Mesothelial cell of epicardium (in vitro differentiated cells): ENCODE measurements at regions not wholly inside any gene's neighbourhood (a gene's known extent, or its start where the extent isn't known, plus 50 kb on each side); places are given as distances from the start of the nearest gene placed in this dataset.

Experiments used
- DNase-seq, 2 experiments: peaks; one replicate each; pipeline ENCODE4 v3.0.0; 2021; ENCODE audit warnings: low spot score in 2 of 2; ENCODE audit not compliant: unreplicated experiment in 2 of 2
- H3K27ac Mint-ChIP-seq: 2 replicates; pipeline ENCODE4 v1.8.0; 2021; ENCODE audit warnings: mixed read lengths
- H3K27me3 Mint-ChIP-seq: 2 replicates; pipeline ENCODE4 v1.8.0; 2021; ENCODE audit warnings: low read depth, mixed read lengths
- H3K36me3 Mint-ChIP-seq: 2 replicates; pipeline ENCODE4 v1.8.0; 2021; ENCODE audit warnings: mixed read lengths
- H3K4me1 Mint-ChIP-seq: 2 replicates; pipeline ENCODE4 v1.8.0; 2021; ENCODE audit warnings: mixed read lengths
- H3K4me3 Mint-ChIP-seq: 2 replicates; pipeline ENCODE4 v1.8.0; 2021; ENCODE audit warnings: mild to moderate bottlenecking, moderate library complexity, mixed read lengths
- H3K9me3 Mint-ChIP-seq: 2 replicates; pipeline ENCODE4 v1.8.0; 2021; ENCODE audit warnings: mixed read lengths
- CTCF ChIP-seq: fragments of 200-600 bp; sonication (generic); IDR thresholded peaks from one replicate; pipeline ENCODE4 v1.5.0; 2021; ENCODE audit warnings: antibody characterized with exemption; ENCODE audit not compliant: unreplicated experiment

- DNase-seq, result no peak
- Mint-ChIP-seq H3K4me3 (no peak overlapping the region), H3K4me1 (peaks cover 4% of the 10 kb centered on the region), H3K27me3 (no peaks in the 10 kb centered on the region), H3K9me3 (peaks cover 24% of the 10 kb centered on the region), H3K27ac (no peak overlapping the region), H3K36me3 (peaks cover 6% of the 10 kb centered on the region)
- TF ChIP-seq CTCF, result no peak
Measured at GRCh38 chr4:187552781-187553180, 442.8 kb upstream of the ZFP42 start.

GRCh38 chr4:187555174-187555573, 440.4 kb upstream of the ZFP42 start:
- no peak overlapping the region for H3K27ac Mint-ChIP-seq
- H3K27me3 Mint-ChIP-seq, result no peaks in the 10 kb centered on the region
- TF ChIP-seq CTCF, result no peak
- H3K9me3 Mint-ChIP-seq, result peaks cover 23% of the 10 kb centered on the region
- H3K4me1 Mint-ChIP-seq, result peaks cover 6% of the 10 kb centered on the region
- H3K36me3 Mint-ChIP-seq, result peaks cover 4% of the 10 kb centered on the region
- DNase-seq, result no peak
- no peak overlapping the region for H3K4me3 Mint-ChIP-seq

- no peak for DNase-seq
- peaks cover 10% of the 10 kb centered on the region for H3K4me1 Mint-ChIP-seq
- no peak overlapping the region for H3K4me3 Mint-ChIP-seq
- no peaks in the 10 kb centered on the region for H3K27me3 Mint-ChIP-seq
- no peak overlapping the region for H3K27ac Mint-ChIP-seq
- no peak for TF ChIP-seq CTCF
- peaks cover 16% of the 10 kb centered on the region for H3K9me3 Mint-ChIP-seq
- peaks cover 2% of the 10 kb centered on the region for H3K36me3 Mint-ChIP-seq
Measured at GRCh38 chr4:187558391-187558790, 437.2 kb upstream of the ZFP42 start.

- no peak overlapping the region for H3K4me3 Mint-ChIP-seq
- TF ChIP-seq CTCF, result no peak
- DNase-seq, result no peak
- peaks cover 10% of the 10 kb centered on the region for H3K9me3 Mint-ChIP-seq
- no peaks in the 10 kb centered on the region for H3K27me3 Mint-ChIP-seq
- H3K27ac Mint-ChIP-seq, result no peak overlapping the region
- peaks cover 1% of the 10 kb centered on the region for H3K36me3 Mint-ChIP-seq
- peaks cover 10% of the 10 kb centered on the region for H3K4me1 Mint-ChIP-seq
Measured at GRCh38 chr4:187562345-187562744, 433.2 kb upstream of the ZFP42 start.

- no peak for TF ChIP-seq CTCF
- Mint-ChIP-seq H3K4me1 (peaks cover 1% of the 10 kb centered on the region), H3K27me3 (no peaks in the 10 kb centered on the region), H3K4me3 (no peak overlapping the region), H3K27ac (no peak overlapping the region), H3K36me3 (no peaks in the 10 kb centered on the region), H3K9me3 (peaks cover 3% of the 10 kb centered on the region)
- DNase-seq, result no peak
Measured at GRCh38 chr4:187565416-187565815, 430.2 kb upstream of the ZFP42 start.

GRCh38 chr4:187569871-187570270, 425.7 kb upstream of the ZFP42 start:
- no peaks in the 10 kb centered on the region for H3K27me3 Mint-ChIP-seq
- no peaks in the 10 kb centered on the region for H3K4me1 Mint-ChIP-seq
- H3K27ac Mint-ChIP-seq, result no peak overlapping the region
- H3K36me3 Mint-ChIP-seq, result no peaks in the 10 kb centered on the region
- H3K9me3 Mint-ChIP-seq, result peaks cover 7% of the 10 kb centered on the region
- no peak for DNase-seq
- no peak overlapping the region for H3K4me3 Mint-ChIP-seq
- TF ChIP-seq CTCF, result no peak
